Central memory CD8-positive, alpha-beta T cell (primary cell): ENCODE measurements at regions not wholly inside any gene's neighbourhood (a gene's known extent, or its start where the extent isn't known, plus 50 kb on each side); places are given as distances from the start of the nearest gene placed in this dataset.

Source experiments
- ATAC-seq: fragments of 150-1000 bp; cut with Tn5 transposase; replicated peaks from 2 replicates; pipeline ENCODE4 v1.10.0; 2022; ENCODE audit warnings: mild to moderate bottlenecking, moderate FRiP score, moderate number of reproducible peaks; ENCODE audit not compliant: poor library complexity, severe bottlenecking; ENCODE audit errors: extremely low read depth
- DNase-seq, 2 donors: peaks; one replicate each; pipeline ENCODE4 v3.0.0; 2021; ENCODE audit warnings: low spot score in 2 of 2
- H3K27ac Mint-ChIP-seq: one replicate; pipeline ENCODE4 v1.8.0; 2022; ENCODE audit warnings: low read depth, mild to moderate bottlenecking, moderate library complexity, mixed read lengths
- H3K27me3 Mint-ChIP-seq: one replicate; pipeline ENCODE4 v1.8.0; 2022; ENCODE audit warnings: mixed read lengths
- H3K36me3 Mint-ChIP-seq: one replicate; pipeline ENCODE4 v1.8.0; 2022; ENCODE audit warnings: mild to moderate bottlenecking, moderate library complexity, mixed read lengths; ENCODE audit not compliant: insufficient read depth
- H3K4me1 Mint-ChIP-seq: one replicate; pipeline ENCODE4 v1.8.0; 2022; ENCODE audit warnings: mixed read lengths
- H3K4me3 Mint-ChIP-seq: one replicate; pipeline ENCODE4 v1.8.0; 2022; ENCODE audit warnings: mild to moderate bottlenecking, moderate library complexity, mixed read lengths
- H3K9me3 Mint-ChIP-seq: one replicate; pipeline ENCODE4 v1.8.0; 2022; ENCODE audit warnings: mixed read lengths

GRCh38 chr20:21653628-21654027 is 51.8 kb upstream of the PAX1 start:
- no peaks in the 10 kb centered on the region for H3K4me1 Mint-ChIP-seq
- no peak for DNase-seq
- ATAC-seq = no peak
- peaks cover 4% of the 10 kb centered on the region for H3K9me3 Mint-ChIP-seq
- H3K27me3 Mint-ChIP-seq = peaks cover 11% of the 10 kb centered on the region
- H3K4me3 Mint-ChIP-seq = no peak overlapping the region
- no peaks in the 10 kb centered on the region for H3K36me3 Mint-ChIP-seq
- H3K27ac Mint-ChIP-seq = no peak overlapping the region

- Mint-ChIP-seq H3K9me3 (peaks cover 8% of the 10 kb centered on the region), H3K27ac (no peak overlapping the region), H3K27me3 (peaks cover 10% of the 10 kb centered on the region), H3K4me3 (no peak overlapping the region), H3K4me1 (no peaks in the 10 kb centered on the region), H3K36me3 (no peaks in the 10 kb centered on the region)
- no peak for ATAC-seq
- DNase-seq = no peak
Measured at GRCh38 chr20:21643417-21643816, 62.0 kb upstream of the PAX1 start.

- DNase-seq (no peak), ATAC-seq (no peak)
- Mint-ChIP-seq H3K9me3 (peaks cover 6% of the 10 kb centered on the region), H3K27me3 (peaks cover 10% of the 10 kb centered on the region), H3K36me3 (no peaks in the 10 kb centered on the region), H3K4me3 (no peak overlapping the region), H3K27ac (no peak overlapping the region), H3K4me1 (no peaks in the 10 kb centered on the region)
Measured at GRCh38 chr20:21640556-21640955, 64.9 kb upstream of the PAX1 start.

- H3K36me3 Mint-ChIP-seq = peaks cover 2% of the 10 kb centered on the region
Measured at GRCh38 chr20:21633829-21634228, 71.6 kb upstream of the PAX1 start.

GRCh38 chr20:21632735-21633053 is 72.8 kb upstream of the PAX1 start:
- Mint-ChIP-seq H3K36me3 (peaks cover 2% of the 10 kb centered on the region), H3K27me3 (peaks cover 29% of the 10 kb centered on the region), H3K4me1 (no peaks in the 10 kb centered on the region), H3K4me3 (no peak overlapping the region), H3K27ac (no peak overlapping the region), H3K9me3 (no peaks in the 10 kb centered on the region)
- ATAC-seq = no peak
- DNase-seq = no peak

More at GRCh38 chr20:21633829-21634228, 71.6 kb upstream of the PAX1 start:
- DNase-seq (no peak), ATAC-seq (no peak)
- Mint-ChIP-seq H3K4me3 (no peak overlapping the region), H3K27ac (no peak overlapping the region), H3K4me1 (no peaks in the 10 kb centered on the region), H3K27me3 (peaks cover 18% of the 10 kb centered on the region), H3K9me3 (no peaks in the 10 kb centered on the region)

GRCh38 chr20:21632031-21632734 is 73.3 kb upstream of the PAX1 start:
- Mint-ChIP-seq H3K27me3 (peaks cover 31% of the 10 kb centered on the region), H3K36me3 (peaks cover 2% of the 10 kb centered on the region)

GRCh38 chr20:21628800-21629199 is 76.7 kb upstream of the PAX1 start:
- Mint-ChIP-seq H3K27me3 (peaks cover 64% of the 10 kb centered on the region), H3K4me3 (no peak overlapping the region), H3K9me3 (no peaks in the 10 kb centered on the region), H3K27ac (no peak overlapping the region), H3K36me3 (peaks cover 2% of the 10 kb centered on the region), H3K4me1 (no peaks in the 10 kb centered on the region)
- no peak for ATAC-seq
- DNase-seq = no peak

More at GRCh38 chr20:21632031-21632734, 73.3 kb upstream of the PAX1 start:
- DNase-seq (no peak), ATAC-seq (no peak)
- no peak overlapping the region for H3K27ac Mint-ChIP-seq
- H3K9me3 Mint-ChIP-seq = no peaks in the 10 kb centered on the region
- H3K4me1 Mint-ChIP-seq = no peaks in the 10 kb centered on the region
- H3K4me3 Mint-ChIP-seq = no peak overlapping the region

- Mint-ChIP-seq H3K9me3 (no peaks in the 10 kb centered on the region), H3K27me3 (peaks cover 51% of the 10 kb centered on the region), H3K4me3 (no peak overlapping the region), H3K27ac (no peak overlapping the region), H3K36me3 (no peaks in the 10 kb centered on the region), H3K4me1 (no peaks in the 10 kb centered on the region)
- DNase-seq = no peak
- no peak for ATAC-seq
Measured at GRCh38 chr20:21623781-21624094, 81.7 kb upstream of the PAX1 start.

- Mint-ChIP-seq H3K4me3 (no peak overlapping the region), H3K27me3 (peaks cover 51% of the 10 kb centered on the region), H3K36me3 (no peaks in the 10 kb centered on the region), H3K4me1 (no peaks in the 10 kb centered on the region), H3K27ac (no peak overlapping the region), H3K9me3 (no peaks in the 10 kb centered on the region)
- DNase-seq (no peak), ATAC-seq (no peak)
Measured at GRCh38 chr20:21623074-21623780, 82.2 kb upstream of the PAX1 start.

- Mint-ChIP-seq H3K4me1 (no peaks in the 10 kb centered on the region), H3K27me3 (peaks cover 54% of the 10 kb centered on the region), H3K27ac (no peak overlapping the region), H3K9me3 (no peaks in the 10 kb centered on the region), H3K4me3 (no peak overlapping the region), H3K36me3 (no peaks in the 10 kb centered on the region)
- ATAC-seq = no peak
- DNase-seq = no peak
Measured at GRCh38 chr20:21622097-21622857, 83.2 kb upstream of the PAX1 start.

- H3K4me1 Mint-ChIP-seq = no peaks in the 10 kb centered on the region
- H3K9me3 Mint-ChIP-seq = no peaks in the 10 kb centered on the region
- DNase-seq = no peak
- ATAC-seq = no peak
- peaks cover 45% of the 10 kb centered on the region for H3K27me3 Mint-ChIP-seq
- no peak overlapping the region for H3K4me3 Mint-ChIP-seq
- no peaks in the 10 kb centered on the region for H3K36me3 Mint-ChIP-seq
- H3K27ac Mint-ChIP-seq = no peak overlapping the region
Measured at GRCh38 chr20:21618759-21619416, 86.6 kb upstream of the PAX1 start.

- H3K4me3 Mint-ChIP-seq = no peak overlapping the region
- no peaks in the 10 kb centered on the region for H3K4me1 Mint-ChIP-seq
- H3K36me3 Mint-ChIP-seq = no peaks in the 10 kb centered on the region
- DNase-seq (no peak), ATAC-seq (no peak)
- no peaks in the 10 kb centered on the region for H3K9me3 Mint-ChIP-seq
- H3K27ac Mint-ChIP-seq = no peak overlapping the region
- peaks cover 48% of the 10 kb centered on the region for H3K27me3 Mint-ChIP-seq
Measured at GRCh38 chr20:21615617-21616080, 89.8 kb upstream of the PAX1 start.
